ENCODE measurements at regions not wholly inside any gene's neighbourhood (a gene's known extent, or its start where the extent isn't known, plus 50 kb on each side); places are given as distances from the start of the nearest gene placed in this dataset.

GRCh38 chr20:48148020-48148419 lies 362.7 kb upstream of the SULF2 start:
- Histone ChIP-seq H3K27ac (no peak overlapping the region), H3K4me3 (ENCODE audit: low read depth, low read length) (no peak overlapping the region), H3K9me3 (ENCODE audit: severe bottlenecking) (no peaks in the 10 kb centered on the region), H3K36me3 (no peaks in the 10 kb centered on the region), H3K27me3 (ENCODE audit: insufficient read depth, low read depth, severe bottlenecking) (no peaks in the 10 kb centered on the region)
- no peak for DNase-seq
- no peak for TF ChIP-seq CTCF (IDR thresholded peaks at IDR 0.05; ENCODE audit: low read depth, low read length)

DNA sequence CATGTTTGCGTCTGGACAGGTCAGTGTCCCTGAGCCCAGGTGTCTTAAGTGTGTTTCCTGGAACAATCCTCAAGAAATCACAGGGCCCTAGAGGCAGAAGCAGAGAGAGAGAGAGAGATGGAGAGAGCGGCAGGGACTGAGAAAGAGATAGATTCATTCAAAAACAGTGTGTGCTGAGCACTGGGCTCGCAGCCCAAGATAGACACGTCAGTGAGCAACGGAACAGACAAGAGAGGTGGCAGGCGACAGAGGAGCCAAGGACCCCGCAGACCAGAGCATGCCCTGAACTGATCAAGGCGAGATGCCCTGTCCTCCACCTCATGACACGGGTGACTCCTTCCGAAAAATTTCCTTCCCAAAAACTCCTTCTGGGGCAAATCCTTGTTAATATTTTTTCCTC lies 362.0 kb upstream of the SULF2 start:
- TF ChIP-seq CTCF (IDR thresholded peaks at IDR 0.05; ENCODE audit: low read depth, low read length) = no peak
- no peak for DNase-seq

DNA sequence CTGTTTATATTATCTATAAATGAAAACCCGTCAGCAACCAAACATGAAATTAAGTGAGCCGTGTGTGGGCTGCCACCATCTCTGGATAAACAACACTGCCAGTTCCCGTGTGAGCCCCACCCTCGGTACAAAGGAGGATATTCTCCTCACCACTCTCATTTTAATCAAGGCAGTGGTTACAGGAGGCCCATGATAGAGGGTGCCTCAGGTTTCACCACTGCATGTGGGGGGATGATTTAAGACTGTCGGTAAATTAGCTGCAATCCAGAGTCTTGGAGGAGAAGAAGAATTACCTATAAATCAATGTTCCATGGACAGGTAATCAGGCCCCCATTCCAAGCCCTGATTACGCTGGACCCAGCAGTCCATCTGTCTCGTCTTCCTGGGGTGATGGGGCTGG lies 361.6 kb upstream of the SULF2 start:
- no peak for TF ChIP-seq CTCF (IDR thresholded peaks at IDR 0.05; ENCODE audit: low read depth, low read length)
- Histone ChIP-seq H3K27ac (peak overlapping the region; percentile 58), H3K36me3 (no peaks in the 10 kb centered on the region), H3K9me3 (ENCODE audit: severe bottlenecking) (no peaks in the 10 kb centered on the region), H3K27me3 (ENCODE audit: insufficient read depth, low read depth, severe bottlenecking) (no peaks in the 10 kb centered on the region), H3K4me3 (ENCODE audit: low read depth, low read length) (no peak overlapping the region)
- peak; percentile 39 for DNase-seq

More for the DNA sequence above, 362.0 kb upstream of the SULF2 start:
- Histone ChIP-seq H3K9me3 (ENCODE audit: severe bottlenecking) (no peaks in the 10 kb centered on the region), H3K4me3 (ENCODE audit: low read depth, low read length) (no peak overlapping the region), H3K27me3 (ENCODE audit: insufficient read depth, low read depth, severe bottlenecking) (no peaks in the 10 kb centered on the region), H3K36me3 (no peaks in the 10 kb centered on the region), H3K27ac (peak overlapping the region; percentile 58)

DNA sequence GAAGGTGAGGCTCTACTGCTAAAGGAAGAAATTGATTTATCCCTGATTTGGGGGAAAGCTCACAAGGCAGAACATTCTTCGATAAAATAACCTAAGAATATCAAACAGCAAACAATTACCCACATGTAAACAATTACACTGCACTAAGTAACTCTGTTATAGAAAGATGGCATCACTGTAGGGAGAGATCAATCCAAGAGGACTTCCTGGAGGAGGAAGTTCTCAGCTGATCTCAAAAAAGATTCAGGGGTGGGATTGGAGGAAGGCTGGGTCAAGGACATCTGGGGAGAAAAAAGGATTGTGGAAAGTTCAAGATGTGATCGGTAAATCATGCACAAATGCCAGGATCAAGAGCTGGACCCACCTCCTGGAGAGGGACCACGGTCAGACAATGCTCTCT lies 361.0 kb upstream of the SULF2 start:
- Histone ChIP-seq H3K4me3 (ENCODE audit: low read depth, low read length) (no peak overlapping the region), H3K27ac (peak overlapping the region; percentile 58), H3K36me3 (no peaks in the 10 kb centered on the region), H3K9me3 (ENCODE audit: severe bottlenecking) (no peaks in the 10 kb centered on the region), H3K27me3 (ENCODE audit: insufficient read depth, low read depth, severe bottlenecking) (no peaks in the 10 kb centered on the region)
- no peak for DNase-seq
- TF ChIP-seq CTCF (IDR thresholded peaks at IDR 0.05; ENCODE audit: low read depth, low read length) = no peak

DNA sequence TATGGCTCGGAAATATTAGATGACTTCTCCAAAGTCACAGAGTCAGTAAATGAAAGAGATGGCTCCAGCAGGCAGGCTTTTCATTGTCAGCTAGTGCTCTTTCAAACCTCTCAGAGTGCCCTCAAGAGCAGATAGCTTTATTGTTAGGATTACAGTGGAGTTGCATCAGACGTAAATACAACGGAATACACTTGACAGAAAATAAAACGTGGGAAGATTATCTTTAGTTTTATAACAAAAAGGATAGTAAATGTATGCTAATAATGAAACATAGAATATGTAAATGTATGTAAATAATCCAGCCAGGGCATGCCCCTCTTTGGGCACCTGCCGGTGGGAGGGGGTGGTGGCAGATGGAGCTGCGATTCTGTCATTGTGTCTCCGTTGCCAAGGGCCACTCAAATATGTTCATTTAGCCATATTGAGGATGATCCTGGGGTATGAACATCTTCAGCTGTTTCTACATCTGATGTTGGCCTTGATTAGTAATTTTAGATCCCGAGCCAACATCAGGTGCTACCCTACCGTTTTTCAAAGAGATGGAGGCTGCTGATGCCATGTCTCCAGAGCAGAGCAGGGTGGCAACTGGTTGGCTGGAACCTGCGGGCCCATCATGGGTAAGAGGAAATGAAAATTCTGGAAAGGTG lies 358.3 kb upstream of the SULF2 start:
- no peaks in the 10 kb centered on the region for H3K9me3 ChIP-seq (ENCODE audit: severe bottlenecking)
- no peak overlapping the region for H3K27ac ChIP-seq
- no peak for DNase-seq
- H3K27me3 ChIP-seq (ENCODE audit: insufficient read depth, low read depth, severe bottlenecking) = no peaks in the 10 kb centered on the region
- no peak overlapping the region for H3K4me3 ChIP-seq (ENCODE audit: low read depth, low read length)
- no peaks in the 10 kb centered on the region for H3K36me3 ChIP-seq
- TF ChIP-seq CTCF (IDR thresholded peaks at IDR 0.05; ENCODE audit: low read depth, low read length) = no peak

DNA sequence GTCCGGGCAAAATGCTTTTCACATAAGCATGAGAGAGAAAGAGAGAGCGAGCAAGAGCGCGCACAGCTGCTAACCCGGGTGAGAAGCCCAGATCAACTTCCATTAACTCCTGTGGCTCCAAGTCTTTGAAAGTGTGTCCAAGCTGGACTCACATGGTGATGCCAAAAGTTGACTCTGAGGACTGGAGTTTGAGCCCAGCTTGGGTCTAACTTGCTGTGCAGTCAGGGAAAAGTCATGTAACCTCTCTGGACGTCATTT lies 357.2 kb upstream of the SULF2 start:
- TF ChIP-seq CTCF (IDR thresholded peaks at IDR 0.05; ENCODE audit: low read depth, low read length) = no peak
- Histone ChIP-seq H3K27ac (no peak overlapping the region), H3K36me3 (no peaks in the 10 kb centered on the region), H3K4me3 (ENCODE audit: low read depth, low read length) (no peak overlapping the region), H3K9me3 (ENCODE audit: severe bottlenecking) (no peaks in the 10 kb centered on the region), H3K27me3 (ENCODE audit: insufficient read depth, low read depth, severe bottlenecking) (no peaks in the 10 kb centered on the region)
- DNase-seq = no peak

All from WERI-Rb-1 (cell line).